HG03139 (cell line): ENCODE measurements at regions not wholly inside any gene's neighbourhood (a gene's known extent, or its start where the extent isn't known, plus 50 kb on each side); places are given as distances from the start of the nearest gene placed in this dataset.

Source experiments
- ATAC-seq: cut with Tn5 transposase; IDR thresholded peaks from one replicate; pipeline ENCODE4 v1.9.1; 2021; ENCODE audit not compliant: unreplicated experiment

DNA sequence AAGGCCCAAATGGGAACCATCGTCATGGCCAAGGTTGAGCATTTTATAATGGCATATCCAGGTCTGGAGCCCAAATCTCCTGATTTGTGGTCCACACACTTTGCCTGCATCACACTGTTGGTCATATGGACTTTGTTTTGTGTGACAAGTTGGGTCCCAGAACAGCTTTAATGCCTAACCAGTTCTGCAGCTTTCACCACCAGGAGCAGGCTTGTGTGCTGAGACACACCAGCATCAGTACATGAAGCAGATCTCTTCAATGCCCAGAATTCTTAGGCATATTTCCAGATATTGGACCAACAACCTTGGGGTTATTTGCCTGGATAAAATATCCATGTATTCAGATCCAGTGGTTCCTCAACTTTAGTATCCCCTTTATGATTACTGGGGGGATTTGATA lies 371.3 kb downstream of the FBXW7 start:
- no peak for ATAC-seq

DNA sequence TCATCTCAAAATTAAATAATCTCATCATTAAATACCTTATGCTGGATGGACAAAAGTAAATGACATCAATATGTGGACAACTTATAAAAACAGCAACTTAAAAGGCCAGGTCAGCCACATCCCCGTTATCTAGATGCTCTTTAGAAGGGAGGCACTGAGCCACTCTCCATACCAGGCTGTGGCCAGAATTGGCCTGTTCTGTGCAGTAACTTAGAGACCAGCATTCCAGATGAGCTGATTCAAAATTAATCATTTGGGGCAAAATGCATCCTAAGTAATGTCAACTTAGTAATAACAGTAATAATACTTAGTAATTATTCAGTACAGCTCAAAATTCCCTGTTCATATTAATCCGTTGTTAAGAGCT lies 373.6 kb downstream of the FBXW7 start:
- no peak for ATAC-seq

DNA sequence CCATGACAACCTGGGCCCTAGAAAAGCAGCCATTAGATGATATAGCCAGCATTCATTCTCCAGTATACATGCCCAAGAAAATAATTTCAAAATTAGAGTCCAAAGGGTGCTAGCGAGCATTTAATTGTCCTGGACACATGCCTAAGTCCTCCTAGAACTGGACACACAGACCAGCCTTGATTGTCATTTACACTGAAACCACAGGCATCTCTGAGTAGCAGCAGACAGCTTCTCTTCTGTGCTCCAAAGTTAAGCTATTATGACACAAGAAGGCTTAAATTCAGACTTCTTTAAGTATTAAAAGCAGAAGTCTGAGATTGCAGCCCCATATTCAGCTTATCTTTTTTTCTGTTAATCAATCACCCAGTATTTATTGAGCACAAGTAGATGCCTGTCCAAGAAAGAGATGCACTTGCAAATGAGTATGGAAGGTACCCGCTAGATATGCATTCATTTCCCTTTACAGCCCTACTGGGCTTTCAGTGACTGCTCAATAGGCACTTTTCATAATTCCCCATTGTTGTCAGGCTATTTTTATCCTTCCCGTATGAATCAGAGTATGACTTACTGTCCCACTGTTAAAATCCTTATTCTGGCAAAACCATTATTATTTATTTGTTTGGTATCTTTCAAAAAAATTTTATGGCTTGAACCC lies 374.1 kb downstream of the FBXW7 start:
- ATAC-seq: no peak

DNA sequence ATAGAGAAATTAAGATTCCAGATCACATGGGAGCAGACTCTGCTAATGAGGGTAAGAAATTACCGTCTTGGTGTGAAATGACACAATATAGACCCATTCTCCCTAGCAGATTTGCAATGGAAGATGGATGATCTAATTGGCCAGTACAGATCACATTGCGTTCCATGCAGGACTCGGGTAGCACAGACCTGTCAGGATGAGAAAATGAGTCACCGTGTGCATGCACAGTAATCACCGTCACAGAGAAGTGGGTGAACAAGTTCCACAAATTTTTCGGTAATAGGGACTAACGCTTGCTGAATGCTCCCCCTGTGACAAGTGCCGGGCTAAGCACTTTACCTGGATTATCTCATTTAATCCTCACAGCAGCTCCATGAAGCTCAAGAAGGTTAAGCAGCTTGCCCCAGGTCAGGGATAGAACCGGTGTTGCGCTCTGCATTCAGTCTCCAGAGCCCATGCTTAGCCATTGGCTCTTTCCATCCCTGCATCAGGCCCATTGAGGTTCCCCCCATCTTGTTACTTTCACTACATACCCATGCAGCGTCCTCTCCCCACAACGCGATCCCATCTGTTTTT lies 375.6 kb downstream of the FBXW7 start:
- ATAC-seq: no peak

DNA sequence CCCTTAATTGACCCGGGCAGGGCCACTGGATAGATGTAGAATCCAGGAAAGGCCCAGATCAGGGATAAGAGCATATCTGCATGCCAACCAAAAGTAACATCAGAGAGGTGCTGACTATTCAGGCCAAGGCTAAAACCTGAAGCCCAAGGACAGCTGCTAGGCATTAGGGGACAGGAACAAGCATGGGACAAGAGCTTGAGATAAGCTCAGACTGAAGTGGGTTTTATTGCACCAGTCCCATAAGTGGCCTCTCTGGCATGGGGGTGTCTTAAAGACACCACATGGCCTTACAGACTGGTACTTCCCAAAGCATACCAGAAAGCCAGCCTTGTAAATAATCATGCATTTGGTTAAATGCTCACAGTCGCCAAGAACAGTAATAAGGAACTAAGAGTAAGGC lies 376.1 kb downstream of the FBXW7 start:
- no peak for ATAC-seq

DNA sequence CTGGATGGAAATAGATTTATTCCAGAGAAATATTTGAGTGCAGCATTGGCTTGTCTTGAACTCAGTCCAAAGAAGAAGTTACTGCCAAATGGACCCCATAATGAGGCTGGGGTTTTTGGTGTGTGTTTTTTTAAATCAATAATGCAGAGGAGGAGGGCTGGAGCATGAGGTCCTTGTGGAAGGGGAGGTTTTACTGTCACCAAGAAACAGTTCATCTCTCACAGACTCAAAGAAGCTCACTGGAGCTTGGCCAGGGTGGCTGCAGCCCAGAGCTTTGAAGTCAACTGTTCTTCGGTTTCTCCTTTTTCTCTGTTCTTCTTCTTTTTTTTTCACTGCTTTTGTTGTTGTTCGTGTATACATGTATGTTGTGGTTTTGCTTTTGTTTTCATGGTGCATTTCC lies 377.7 kb downstream of the FBXW7 start:
- no peak for ATAC-seq

DNA sequence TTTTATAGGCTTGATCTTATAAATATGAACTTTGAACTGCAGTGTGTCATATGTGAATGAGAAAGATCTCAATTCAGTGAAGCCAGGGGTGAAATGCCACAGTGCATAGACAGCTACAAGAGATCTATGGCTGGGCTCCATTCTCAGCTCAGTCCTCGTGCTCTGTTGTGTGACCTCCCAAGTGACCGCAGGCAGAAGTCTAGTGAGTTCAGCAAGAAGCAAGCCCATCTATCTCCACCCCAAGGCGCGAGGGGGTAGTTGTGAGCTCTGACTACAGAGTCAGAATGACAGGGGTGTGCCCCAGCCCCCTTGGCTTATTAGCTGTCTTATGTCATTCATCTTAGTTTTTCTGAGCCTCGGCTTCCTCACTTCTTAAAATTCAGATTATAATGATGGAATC lies 378.3 kb downstream of the FBXW7 start:
- ATAC-seq: no peak

DNA sequence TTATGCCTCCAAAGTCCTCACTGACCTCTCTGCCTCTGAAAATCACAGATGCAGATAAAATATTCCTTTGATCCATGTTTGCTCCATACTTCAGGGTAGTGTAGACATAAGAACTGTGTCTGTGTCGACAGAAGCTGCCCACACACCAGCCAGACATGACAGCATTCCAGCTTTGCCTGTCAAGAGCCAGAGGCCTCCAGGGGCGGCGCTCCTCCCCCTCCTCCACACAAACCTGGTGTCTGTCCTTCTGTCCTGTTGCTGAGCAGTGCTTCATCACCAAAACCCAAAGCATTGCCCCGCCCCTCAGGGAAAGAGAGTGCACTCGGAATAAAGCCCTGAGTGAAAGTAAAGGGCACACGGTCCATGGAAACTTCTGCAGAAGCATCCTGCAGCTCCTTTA lies 379.4 kb downstream of the FBXW7 start:
- ATAC-seq: no peak

DNA sequence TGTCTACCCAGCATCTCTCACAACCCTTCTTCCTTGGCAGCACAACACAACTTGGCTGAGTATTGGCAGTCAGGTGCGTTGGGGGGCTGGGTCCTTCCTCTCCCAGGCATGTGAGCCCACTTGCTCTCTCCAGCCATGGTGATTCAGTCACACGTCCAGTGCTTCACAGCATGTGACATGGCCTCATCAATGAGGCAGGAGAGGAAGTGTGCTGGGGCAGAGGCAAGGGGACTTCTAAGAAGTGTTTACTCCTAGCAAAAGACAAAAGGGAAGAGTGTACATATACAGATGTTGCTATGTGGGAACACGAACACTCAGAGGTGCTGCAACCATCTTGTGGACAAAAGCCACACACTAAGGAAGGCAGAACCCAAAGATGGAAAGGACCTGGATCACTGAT lies 380.8 kb downstream of the FBXW7 start:
- ATAC-seq: no peak

DNA sequence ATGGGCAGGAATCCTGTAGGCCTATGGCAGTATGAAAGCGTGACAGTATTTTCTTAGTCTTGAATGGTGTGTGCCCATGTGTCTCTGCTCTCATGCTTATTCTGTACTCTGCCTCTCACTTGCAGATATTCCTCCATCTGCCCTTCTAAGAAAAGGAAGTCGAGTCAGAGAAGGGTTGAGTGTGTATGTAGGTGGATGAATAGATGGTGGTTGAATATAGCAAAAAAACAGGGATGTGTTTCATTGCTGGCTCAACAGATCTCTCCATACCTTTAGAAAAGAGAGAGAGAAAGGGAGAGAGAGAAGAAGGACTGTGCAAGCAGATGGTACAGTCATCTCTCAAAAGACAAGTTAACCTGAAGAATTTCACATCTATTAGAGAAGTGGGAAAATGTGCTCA lies 381.5 kb downstream of the FBXW7 start:
- no peak for ATAC-seq

DNA sequence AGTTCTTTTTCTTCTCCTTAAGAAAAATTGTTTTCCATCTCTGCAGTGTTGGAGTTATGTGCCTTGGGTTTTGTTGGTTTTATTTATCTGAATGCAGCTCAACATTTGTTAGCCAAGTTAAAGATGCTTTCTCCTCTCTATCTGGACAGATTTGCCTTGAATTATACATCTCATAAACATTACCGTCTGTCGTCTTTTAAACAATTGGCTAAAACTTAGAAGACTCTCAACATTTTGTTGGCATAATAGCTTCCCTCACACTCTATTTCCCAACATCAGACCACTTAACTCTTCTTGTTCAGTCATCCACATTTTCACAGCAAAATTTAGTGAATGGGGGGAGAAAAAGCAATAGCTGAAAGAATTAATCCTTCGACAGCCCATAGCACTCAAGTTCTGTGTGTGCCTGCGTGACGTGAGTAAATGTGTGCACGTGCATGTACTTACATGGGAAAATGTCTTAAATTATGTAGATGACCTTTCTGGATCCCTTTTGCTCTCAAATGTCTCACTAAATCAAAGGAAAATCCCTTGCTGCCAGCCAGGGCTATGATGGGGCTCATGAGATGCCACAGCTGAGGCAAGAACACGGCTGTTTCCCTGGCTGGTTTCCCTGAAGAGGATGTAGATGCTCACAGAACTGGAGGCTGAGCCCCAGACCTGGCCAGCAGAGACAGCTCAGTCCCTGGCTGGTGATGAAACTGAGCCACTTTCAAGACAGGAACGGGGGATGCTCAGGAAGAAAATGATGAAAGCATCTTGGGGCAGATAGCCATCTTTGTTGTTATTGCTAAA lies 382.2 kb downstream of the FBXW7 start:
- no peak for ATAC-seq

DNA sequence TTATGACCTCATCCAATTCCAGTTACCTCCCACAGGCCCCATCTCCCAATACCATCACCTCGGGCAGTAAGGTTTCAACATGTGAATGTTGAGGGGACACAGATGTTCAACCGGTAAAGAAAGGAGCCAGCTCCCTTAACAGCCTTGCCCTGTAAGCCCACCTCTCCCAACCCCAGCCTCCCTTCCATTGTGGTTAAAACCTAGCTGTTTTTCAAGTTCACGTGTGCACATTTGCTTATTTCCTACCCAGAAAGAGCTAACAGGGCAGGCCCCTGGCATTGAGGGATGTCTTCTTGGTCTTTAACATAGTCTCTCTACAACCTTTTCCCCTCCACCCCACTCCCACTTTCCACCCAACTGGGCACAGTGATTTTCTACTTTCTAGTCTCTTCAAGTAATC lies 385.7 kb downstream of the FBXW7 start:
- no peak for ATAC-seq

DNA sequence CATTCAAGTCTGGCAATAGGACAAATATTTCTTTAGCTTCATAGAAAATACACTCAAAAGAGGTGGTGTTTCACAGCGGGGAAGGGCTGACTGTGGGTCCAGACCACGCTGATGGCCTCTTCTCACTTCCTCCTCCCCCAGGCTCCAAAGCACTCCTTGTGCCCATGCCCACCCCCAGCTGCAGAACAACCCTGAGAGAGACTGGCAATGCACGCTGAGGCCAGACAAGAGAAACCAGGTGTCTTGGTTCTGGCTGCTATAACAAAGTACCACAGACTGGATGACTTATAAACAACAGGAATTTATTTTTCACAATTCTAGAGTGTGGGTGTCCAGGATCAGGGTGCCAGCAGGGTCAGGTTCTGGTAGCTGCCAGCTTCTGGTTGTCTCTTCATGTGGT lies 386.1 kb downstream of the FBXW7 start:
- no peak for ATAC-seq

DNA sequence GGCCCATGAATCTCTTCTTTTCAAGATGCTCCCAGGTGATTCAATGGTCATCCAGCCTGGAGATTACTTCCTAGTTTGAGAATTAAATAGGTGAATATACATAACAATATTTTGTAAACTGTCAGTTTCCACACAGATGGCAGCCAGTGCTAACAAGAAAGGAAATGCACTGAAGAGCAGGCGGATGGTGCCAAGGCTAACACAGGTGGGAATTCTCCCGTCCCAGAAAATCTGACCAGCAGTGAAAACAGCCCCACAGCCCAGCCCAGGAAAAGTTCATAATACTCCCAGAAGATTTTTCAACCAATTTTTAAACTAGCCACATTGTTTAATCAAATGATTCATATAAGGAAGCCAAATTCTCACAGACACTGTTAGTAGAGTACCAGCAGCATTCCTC lies 387.2 kb upstream of the GATB start:
- ATAC-seq: no peak

DNA sequence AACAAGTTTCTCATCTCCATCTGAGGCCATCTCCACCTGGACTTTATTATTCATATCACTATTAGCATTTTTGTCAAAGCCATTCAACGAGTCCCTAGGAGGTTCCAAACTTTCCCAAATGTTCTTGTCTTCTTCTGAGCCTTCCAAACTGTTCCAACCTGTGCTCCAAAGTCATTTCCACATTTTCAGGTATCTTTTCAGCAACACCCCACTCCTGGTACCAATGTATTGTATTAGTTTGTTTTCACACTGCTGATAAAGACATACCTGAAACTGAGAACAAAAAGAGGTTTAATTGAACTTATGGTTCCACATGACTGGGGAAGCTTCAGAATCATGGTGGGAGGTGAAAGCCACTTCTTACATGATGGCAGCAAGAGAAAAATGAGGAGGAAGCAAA lies 385.4 kb upstream of the GATB start:
- no peak for ATAC-seq

DNA sequence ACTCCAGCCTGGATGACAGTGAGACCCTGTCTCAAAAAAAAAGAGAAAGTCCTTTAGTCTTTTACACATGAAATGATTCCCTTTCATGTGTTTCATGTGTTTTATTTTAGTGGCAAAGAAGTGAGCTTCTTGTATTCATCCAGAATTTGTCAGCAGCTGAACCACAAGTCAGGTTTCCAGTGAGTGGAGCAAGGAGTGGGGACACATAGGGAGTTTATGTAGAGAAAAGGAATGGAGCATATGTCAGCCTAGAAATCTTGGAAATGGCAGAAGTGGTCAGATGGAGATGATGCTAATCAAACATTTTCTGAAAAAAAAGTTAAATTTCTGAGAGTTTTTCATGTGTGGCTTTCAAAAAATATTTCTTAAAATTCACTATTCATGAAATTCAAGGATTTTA lies 383.0 kb upstream of the GATB start:
- no peak for ATAC-seq

DNA sequence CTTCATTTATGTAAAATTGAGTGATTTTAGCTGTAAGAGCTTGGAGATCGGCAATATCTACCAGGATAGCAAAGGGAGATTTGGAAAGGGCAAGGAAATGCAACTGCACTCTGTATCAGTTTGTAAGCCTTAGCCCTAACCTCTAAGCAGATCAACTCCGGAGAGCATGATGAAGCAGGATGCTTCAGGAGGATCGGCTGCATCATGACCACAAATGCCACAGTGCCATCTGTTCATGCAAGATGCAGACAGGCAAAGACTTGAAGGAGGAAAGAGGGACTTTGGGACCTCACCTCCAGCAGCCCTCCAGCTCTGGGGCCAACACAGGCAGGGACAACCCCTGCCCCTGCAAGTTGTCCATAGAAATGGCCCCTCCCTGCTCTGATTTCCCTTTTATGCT lies 377.6 kb upstream of the GATB start:
- ATAC-seq: no peak

DNA sequence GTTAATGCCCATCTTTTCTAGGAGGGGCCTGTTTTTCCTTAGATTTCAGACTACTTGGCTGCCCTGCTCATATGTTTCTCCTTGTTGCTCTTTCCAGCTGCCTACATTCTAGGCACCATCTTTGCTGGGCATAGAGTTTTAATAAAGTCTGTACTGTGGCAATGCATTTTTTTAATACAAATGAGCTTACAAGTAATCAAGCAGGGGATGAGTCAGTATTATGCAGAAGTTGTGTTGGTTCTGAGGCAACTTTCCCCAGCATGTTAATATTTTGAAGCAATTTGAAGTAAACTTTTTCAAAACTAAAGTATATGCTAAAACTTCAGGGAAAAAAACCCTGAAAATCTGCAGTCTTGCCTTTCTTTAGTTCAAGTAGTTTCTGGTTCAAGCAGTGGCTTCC lies 372.0 kb upstream of the GATB start:
- no peak for ATAC-seq

DNA sequence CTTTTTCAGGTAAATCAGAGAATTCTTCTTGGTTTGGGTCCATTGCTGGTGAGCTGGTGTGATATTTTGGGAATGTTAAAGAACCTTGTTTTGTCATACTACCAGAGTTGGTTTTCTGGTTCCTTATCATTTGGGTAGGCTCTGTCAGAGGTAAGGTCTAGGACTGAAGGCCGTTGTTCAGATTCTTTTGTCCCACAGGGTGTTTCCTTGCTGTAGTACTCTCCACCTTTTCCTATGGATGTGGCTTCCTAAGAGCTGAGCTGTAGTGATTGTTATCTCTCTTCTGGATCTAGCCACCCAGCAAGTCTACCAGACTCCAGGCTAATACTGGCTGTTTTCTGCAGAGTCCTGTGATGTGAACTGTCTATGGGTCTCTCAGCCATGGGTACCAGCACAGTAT lies 367.5 kb upstream of the GATB start:
- ATAC-seq: no peak

DNA sequence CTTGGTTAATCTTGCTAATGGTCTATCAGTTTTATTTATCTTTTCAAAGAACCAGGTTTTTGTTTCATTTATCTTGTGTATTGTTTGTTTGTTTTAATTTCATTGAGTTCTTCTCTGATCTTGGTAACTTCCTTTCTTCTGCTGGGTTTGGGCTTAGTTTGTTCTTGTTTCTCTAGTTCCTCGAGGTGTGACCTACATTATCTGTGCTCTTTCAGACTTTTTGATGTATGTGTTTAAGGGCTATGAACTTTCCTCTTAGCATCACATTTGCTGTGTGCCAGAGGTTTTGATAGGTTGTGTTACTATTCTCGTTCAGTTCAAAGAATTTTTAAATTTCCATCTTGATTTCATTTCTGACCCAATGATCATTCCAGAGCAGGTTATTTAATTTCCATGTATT lies 365.4 kb upstream of the GATB start:
- ATAC-seq: no peak

DNA sequence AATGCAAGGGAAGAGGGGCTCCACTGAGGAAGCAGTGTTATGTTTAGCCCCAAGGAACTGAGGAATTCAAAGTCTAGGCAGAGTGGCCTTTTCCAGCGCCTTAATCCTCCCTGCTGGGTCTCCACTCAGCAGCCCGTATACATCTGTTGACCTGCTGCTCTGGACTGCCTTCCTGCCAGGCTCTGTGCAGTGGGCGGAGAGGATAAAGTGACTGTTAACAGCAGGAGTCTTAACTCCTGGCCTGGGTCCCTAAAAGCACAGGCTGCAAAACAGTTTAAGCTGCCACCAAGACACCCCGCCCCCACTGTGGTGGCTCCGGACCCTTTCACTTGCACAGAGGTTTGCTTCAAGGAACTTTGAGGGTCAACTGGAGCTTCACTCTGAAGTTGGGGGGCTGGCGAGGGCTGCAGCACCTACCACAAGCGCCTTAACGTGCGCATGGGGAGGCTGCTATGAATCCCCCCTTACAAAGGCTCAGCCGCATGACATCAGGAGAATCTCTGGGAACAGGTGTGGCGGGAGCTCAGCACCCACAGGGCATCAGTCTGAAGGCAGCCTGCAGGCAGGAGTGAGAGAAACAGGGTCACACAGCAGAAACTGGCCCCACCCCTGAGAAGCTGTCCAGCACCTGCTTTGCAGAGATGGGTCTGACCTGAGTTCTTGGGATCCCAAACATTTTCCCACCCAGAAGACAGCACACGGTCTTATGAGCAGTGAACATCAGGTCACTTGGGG lies 358.2 kb upstream of the GATB start:
- no peak for ATAC-seq

DNA sequence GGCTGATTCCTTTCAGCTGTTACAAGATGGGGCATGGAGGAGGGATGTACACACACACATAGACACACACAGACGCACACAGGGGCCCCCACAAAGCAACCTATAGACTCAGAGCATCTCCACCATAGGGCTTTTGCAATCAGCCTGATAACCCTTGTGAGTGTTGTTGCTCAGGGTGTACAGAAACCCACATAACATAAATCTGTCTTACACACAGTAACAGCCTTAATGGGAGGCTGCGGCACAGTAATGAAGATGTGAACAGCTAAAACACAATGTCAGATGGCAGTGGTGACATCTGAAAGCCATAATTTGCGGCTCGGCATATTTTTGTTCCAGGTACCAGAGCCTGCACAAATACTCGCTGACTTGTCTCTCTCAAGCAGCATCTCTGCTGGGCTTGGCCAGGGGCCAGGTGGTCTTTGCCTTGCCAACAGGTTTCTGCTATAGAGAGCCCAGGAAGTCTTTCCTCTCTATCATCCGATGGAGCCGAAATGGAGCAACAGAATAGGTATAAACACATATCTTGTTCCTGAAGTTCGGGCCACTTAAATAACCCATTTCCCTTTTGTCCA lies 357.2 kb upstream of the GATB start:
- no peak for ATAC-seq
